PFSK-1 (cell line): ENCODE measurements at regions not wholly inside any gene's neighbourhood (a gene's known extent, or its start where the extent isn't known, plus 50 kb on each side); places are given as distances from the start of the nearest gene placed in this dataset.

Experiments
- POLR2AphosphoS5 ChIP-seq: IDR thresholded peaks from 2 replicates; pipeline ENCODE4 v1.6.1; 2012; ENCODE audit warnings: low read depth, mild to moderate bottlenecking, control low read depth, low read length, moderate library complexity
- REST ChIP-seq, 2 experiments: IDR thresholded peaks; 2 replicates each; pipeline versions ENCODE4 v1.6.1 to v1.8.0; 2011 to 2012; ENCODE audit warnings: low read depth in 2 of 2, low read length in 2 of 2, control low read depth in 1 of 2, inconsistent platforms in 1 of 2, mild to moderate bottlenecking in 1 of 2, moderate library complexity in 1 of 2; ENCODE audit not compliant: insufficient read depth in 1 of 2
- SIN3A ChIP-seq: IDR thresholded peaks from 2 replicates; pipeline ENCODE4 v1.6.1; 2012; ENCODE audit warnings: mild to moderate bottlenecking, low read length, moderate library complexity, borderline replicate concordance; ENCODE audit not compliant: insufficient read depth
- TAF1 ChIP-seq: IDR thresholded peaks from 2 replicates; pipeline ENCODE4 v1.6.1; 2012; ENCODE audit warnings: low read length, control low read depth, borderline replicate concordance; ENCODE audit not compliant: insufficient read depth

GRCh38 chr2:163187995-163188655 lies 349.6 kb upstream of the KCNH7 start:
- TF ChIP-seq TAF1 = no peak
- TF ChIP-seq POLR2AphosphoS5 = no peak
- TF ChIP-seq REST (IDR thresholded peaks at IDR 0.05; ENCODE audit: insufficient read depth in 1 of 2, low read depth in 2 of 2, low read length in 2 of 2) = no peak
- TF ChIP-seq SIN3A = no peak
